ENCODE measurements at regions not wholly inside any gene's neighbourhood (a gene's known extent, or its start where the extent isn't known, plus 50 kb on each side); places are given as distances from the start of the nearest gene placed in this dataset.

DNA sequence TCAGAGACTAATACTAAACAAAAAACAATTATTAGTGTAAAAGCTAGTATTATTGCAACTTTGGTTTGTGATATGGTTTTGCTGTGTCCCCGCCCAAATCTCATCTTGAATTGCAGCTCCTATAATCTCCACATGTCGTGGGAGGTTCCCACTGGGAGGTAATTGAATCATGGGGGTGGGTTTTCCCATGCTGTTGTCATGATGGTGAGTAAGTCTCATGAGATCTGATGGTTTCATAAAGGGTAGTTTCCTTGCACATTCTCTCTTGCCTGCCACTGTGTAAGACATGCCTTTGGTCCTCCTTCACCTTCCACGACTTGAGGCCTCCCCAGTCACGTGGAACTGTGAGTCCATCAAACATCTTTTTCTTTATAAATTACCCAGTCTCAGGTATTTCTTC is 325.9 kb upstream of the DAB2 start:
- TF ChIP-seq SP1 (IDR thresholded peaks at IDR 0.05) (no peak), BHLHE40 (IDR thresholded peaks at IDR 0.05; ENCODE audit: borderline replicate concordance) (no peak), NFRKB (IDR thresholded peaks at IDR 0.05) (no peak), LEF1 (IDR thresholded peaks at IDR 0.05; ENCODE audit: borderline replicate concordance) (no peak), FOXK2 (IDR thresholded peaks at IDR 0.05) (no peak), HDGF (IDR thresholded peaks at IDR 0.05; ENCODE audit: borderline replicate concordance) (no peak), ELF4 (IDR thresholded peaks at IDR 0.05) (no peak), SUZ12 (IDR thresholded peaks at IDR 0.05) (no peak), CTBP1 (IDR thresholded peaks at IDR 0.05; ENCODE audit: borderline replicate concordance) (no peak)
